GM12878 (cell line): ENCODE measurements at regions not wholly inside any gene's neighbourhood (a gene's known extent, or its start where the extent isn't known, plus 50 kb on each side); places are given as distances from the start of the nearest gene placed in this dataset.

Source experiments
- ATAC-seq: fragments of 200-7000 bp; cut with Tn5 transposase; 3 replicates; pipeline ENCODE4 v1.9.1; 2020; ENCODE audit warnings: mild to moderate bottlenecking, moderate library complexity
- BruUV-seq: library from RNA; stranded (reverse); fragments of 400-500 nt; replicated peaks from 2 replicates; lab custom pipeline; 2021; lab: Mats Ljungman, UMichigan
- CTCF ChIA-PET: fragments of 300-600 bp; sonication (Branson Sonifier 250); formaldehyde crosslinking; extraction: SDS; loops from one replicate; lab custom pipeline; 2021; ENCODE audit warnings: inconsistent platforms; lab: Yijun Ruan, JAX
- POLR2A ChIA-PET: fragments of 350-600 bp; formaldehyde crosslinking; extraction: SDS; loops from one replicate; lab custom pipeline; 2021; ENCODE audit warnings: inconsistent platforms; lab: Charles Lee
- RAD21 ChIA-PET: fragments of 300-600 bp; sonication (Branson Sonifier 250); formaldehyde crosslinking; loops from one replicate; lab custom pipeline; 2023; ENCODE audit warnings: antibody characterized with exemption; ENCODE audit not compliant: unreplicated experiment; lab: Charles Lee
- SMC1A ChIA-PET: fragments of 300-600 bp; sonication (Branson Sonifier 250); formaldehyde crosslinking; loops from one replicate; lab custom pipeline; 2023; ENCODE audit not compliant: unreplicated experiment, uncharacterized antibody; lab: Charles Lee
- DNase-seq: peaks from one replicate; pipeline ENCODE4 v3.0.0-alpha.2; 2011; ENCODE audit warnings: low read depth, low spot score
- FAIRE-seq: peaks from 3 replicates; lab custom pipeline; 2011; peaks lifted over from hg19 to GRCh38; lab: Jason Lieb, UNC
- H2AFZ ChIP-seq: 2 replicates; pipeline ENCODE4 v1.6.0; 2011; ENCODE audit warnings: low read depth, low read length, control low read depth; ENCODE audit not compliant: control insufficient read depth
- H3K27ac ChIP-seq: 2 replicates; pipeline ENCODE4 v1.5.1; 2011; ENCODE audit warnings: control low read depth; ENCODE audit not compliant: control insufficient read depth, insufficient read depth
- H3K27me3 ChIP-seq, 2 experiments: replicated peaks in 1 of 2; 2 replicates each; pipeline versions ENCODE4 v1.6.0 to v1.6.1; 2011; ENCODE audit warnings: low read length in 1 of 2; ENCODE audit not compliant: control insufficient read depth in 2 of 2, insufficient read depth in 2 of 2
- H3K36me3 ChIP-seq, 2 experiments: 2 replicates each; pipeline ENCODE4 v1.5.1; 2011; ENCODE audit warnings: low read length in 1 of 2; ENCODE audit not compliant: control insufficient read depth in 2 of 2, insufficient read depth in 2 of 2
- H3K4me1 ChIP-seq: 2 replicates; pipeline ENCODE4 v1.6.1; 2011; ENCODE audit warnings: mild to moderate bottlenecking, low read length, moderate library complexity, mixed read lengths; ENCODE audit not compliant: control insufficient read depth, insufficient read depth
- H3K4me2 ChIP-seq: 2 replicates; pipeline ENCODE4 v1.6.0; 2011; ENCODE audit warnings: control low read depth; ENCODE audit not compliant: control insufficient read depth, insufficient read depth
- H3K4me3 ChIP-seq: fragments of 200-600 bp; sonication (generic); 2 replicates; pipeline ENCODE4 v1.5.1; 2016
- H3K79me2 ChIP-seq: 2 replicates; pipeline ENCODE4 v1.6.0; 2011; ENCODE audit warnings: low read length; ENCODE audit not compliant: control insufficient read depth, insufficient read depth
- H3K9ac ChIP-seq: 2 replicates; pipeline ENCODE4 v1.8.0; 2011; ENCODE audit warnings: low read length, control low read depth, mixed read lengths; ENCODE audit not compliant: control insufficient read depth, insufficient read depth
- H3K9me3 ChIP-seq: replicated peaks from 3 replicates; pipeline ENCODE4 v1.5.1; 2011; ENCODE audit warnings: mild to moderate bottlenecking, low read length; ENCODE audit not compliant: control insufficient read depth, insufficient read depth
- H4K20me1 ChIP-seq: 2 replicates; pipeline ENCODE4 v1.6.0; 2011; ENCODE audit not compliant: control insufficient read depth, insufficient read depth
- ASH2L ChIP-seq: fragments of 300-600, 200-600 bp; sonication (generic); IDR thresholded peaks from 2 replicates; pipeline ENCODE4 v1.6.1; 2017; ENCODE audit warnings: low read depth, mild to moderate bottlenecking, borderline replicate concordance
- CHD4 ChIP-seq: fragments of 200-600 bp; sonication (generic); IDR thresholded peaks from 2 replicates; pipeline ENCODE4 v1.6.1; 2016; ENCODE audit warnings: mild to moderate bottlenecking
- EZH2 ChIP-seq: IDR thresholded peaks from 2 replicates; pipeline ENCODE4 v1.6.1; 2012; ENCODE audit warnings: low read depth, mild to moderate bottlenecking, control low read depth, inconsistent platforms, low read length, borderline replicate concordance; ENCODE audit not compliant: control insufficient read depth
- MTA2 ChIP-seq: fragments of 450-650 bp; IDR thresholded peaks from 2 replicates; pipeline ENCODE4 v1.6.1; 2016; ENCODE audit warnings: low read depth, mild to moderate bottlenecking, moderate library complexity
- POU2F2 ChIP-seq: IDR thresholded peaks from 3 replicates; pipeline ENCODE4 v1.6.1; 2011; ENCODE audit warnings: low read depth, mild to moderate bottlenecking, low read length, borderline replicate concordance
- RAD51 ChIP-seq: fragments of 450-650 bp; IDR thresholded peaks from 2 replicates; pipeline ENCODE4 v1.6.1; 2016; ENCODE audit warnings: moderate library complexity, mild to moderate bottlenecking, inconsistent platforms
- YY1 ChIP-seq: IDR thresholded peaks from 2 replicates; pipeline ENCODE4 v1.6.1; 2011; ENCODE audit warnings: low read depth, mild to moderate bottlenecking, low read length
- ZBED1 ChIP-seq: IDR thresholded peaks from 2 replicates; pipeline ENCODE4 v1.6.1; 2016; ENCODE audit warnings: borderline replicate concordance
- ZNF384 ChIP-seq: IDR thresholded peaks from 2 replicates; pipeline ENCODE4 v1.6.1; 2012; ENCODE audit warnings: low read depth, mild to moderate bottlenecking, low read length, improper control_type of control experiment, borderline replicate concordance
- WGBS: methylation state at CpG from one replicate; pipeline ENCODE4 v1.1.6; 2016; ENCODE audit warnings: low lambda C conversion rate; ENCODE audit not compliant: insufficient replicate concordance, insufficient coverage; ENCODE audit errors: missing lambda C conversion rate; 5-methylcytosine and 5-hydroxymethylcytosine counted together
- in situ Hi-C: fragments of 300-500 bp; cut with MboI; formaldehyde crosslinking; loops from 9 replicates; pipeline ENCODE4 v1.14.3; 2018; ENCODE audit warnings: mixed read lengths
- intact Hi-C: fragments of 100-400 bp; cut with micrococcal nuclease; formaldehyde crosslinking; loops from one replicate; pipeline ENCODE4 v1.14.2; 2022; ENCODE audit not compliant: unreplicated experiment
- TF ChIP-seq, protein P1 (sequence below): IDR thresholded peaks from 2 replicates; pipeline ENCODE4 v1.6.1; 2012; ENCODE audit warnings: low read depth, low read length, improper control_type of control experiment
- TF ChIP-seq, protein P2 (sequence below): IDR thresholded peaks from 2 replicates; pipeline ENCODE4 v1.6.1; 2011; ENCODE audit warnings: low read depth, low read length, improper control_type of control experiment, borderline replicate concordance
- TF ChIP-seq, protein P3 (sequence below): IDR thresholded peaks from 2 replicates; pipeline ENCODE4 v1.6.1; 2012; ENCODE audit warnings: low read depth, low read length, improper control_type of control experiment

DNA sequence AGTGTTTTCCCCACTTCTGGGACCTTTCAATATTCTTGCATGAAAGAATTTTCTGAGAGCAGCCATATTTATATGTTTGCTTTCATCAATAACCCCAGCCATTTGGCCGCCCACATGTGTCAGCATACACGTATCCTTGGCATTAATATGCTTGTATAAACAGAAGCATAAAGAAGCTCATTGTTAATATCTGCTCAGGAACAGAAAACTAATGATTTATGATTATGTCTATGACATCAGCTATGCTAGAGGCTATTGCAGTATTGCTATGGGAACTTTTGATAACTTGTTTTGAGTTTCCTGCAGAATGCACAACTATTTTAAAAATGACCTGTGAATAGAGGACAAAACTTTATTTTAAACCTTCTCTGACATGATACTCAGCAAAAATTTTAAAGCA, 300.9 kb upstream of the MTPN start:
- ChIA-PET POLR2A (no interaction called here), CTCF (interaction anchor here (1.2 kb wide), 1 partner anchor 10 kb away, joined by 3 read pairs; no protein-coding TSS in a partner anchor), RAD21 (no interaction called here), SMC1A (interaction anchor here (1.6 kb wide), 1 partner anchor 14 kb away, joined by 4 read pairs; no protein-coding TSS in a partner anchor)
- no peak overlapping the region for H3K4me2 ChIP-seq
- H3K27me3 ChIP-seq, result no peaks in the 10 kb centered on the region
- H4K20me1 ChIP-seq, result no peaks in the 10 kb centered on the region
- no TSS peak for BruUV-seq
- H3K9ac ChIP-seq, result no peak overlapping the region
- H3K4me3 ChIP-seq, result no peak overlapping the region
- ATAC-seq (no peak), DNase-seq (no peak), FAIRE-seq (no peak)
- TF ChIP-seq, protein P1, sequence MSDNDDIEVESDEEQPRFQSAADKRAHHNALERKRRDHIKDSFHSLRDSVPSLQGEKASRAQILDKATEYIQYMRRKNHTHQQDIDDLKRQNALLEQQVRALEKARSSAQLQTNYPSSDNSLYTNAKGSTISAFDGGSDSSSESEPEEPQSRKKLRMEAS, result no peak
- TF ChIP-seq, protein P2, sequence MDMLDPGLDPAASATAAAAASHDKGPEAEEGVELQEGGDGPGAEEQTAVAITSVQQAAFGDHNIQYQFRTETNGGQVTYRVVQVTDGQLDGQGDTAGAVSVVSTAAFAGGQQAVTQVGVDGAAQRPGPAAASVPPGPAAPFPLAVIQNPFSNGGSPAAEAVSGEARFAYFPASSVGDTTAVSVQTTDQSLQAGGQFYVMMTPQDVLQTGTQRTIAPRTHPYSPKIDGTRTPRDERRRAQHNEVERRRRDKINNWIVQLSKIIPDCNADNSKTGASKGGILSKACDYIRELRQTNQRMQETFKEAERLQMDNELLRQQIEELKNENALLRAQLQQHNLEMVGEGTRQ, result no peak
- no peak for TF ChIP-seq EZH2
- TF ChIP-seq ASH2L, result no peak
- TF ChIP-seq ZNF384, result no peak
- no peak for TF ChIP-seq MTA2
- no peak for TF ChIP-seq CHD4
- TF ChIP-seq ZBED1, result no peak
- no peak for TF ChIP-seq RAD51
- TF ChIP-seq, protein P3, sequence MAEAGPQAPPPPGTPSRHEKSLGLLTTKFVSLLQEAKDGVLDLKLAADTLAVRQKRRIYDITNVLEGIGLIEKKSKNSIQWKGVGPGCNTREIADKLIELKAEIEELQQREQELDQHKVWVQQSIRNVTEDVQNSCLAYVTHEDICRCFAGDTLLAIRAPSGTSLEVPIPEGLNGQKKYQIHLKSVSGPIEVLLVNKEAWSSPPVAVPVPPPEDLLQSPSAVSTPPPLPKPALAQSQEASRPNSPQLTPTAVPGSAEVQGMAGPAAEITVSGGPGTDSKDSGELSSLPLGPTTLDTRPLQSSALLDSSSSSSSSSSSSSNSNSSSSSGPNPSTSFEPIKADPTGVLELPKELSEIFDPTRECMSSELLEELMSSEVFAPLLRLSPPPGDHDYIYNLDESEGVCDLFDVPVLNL, result no peak
- no peak for TF ChIP-seq YY1
- no peak for TF ChIP-seq POU2F2
- no peak overlapping the region for H3K27ac ChIP-seq
- intact Hi-C loops (no loop called here), in situ Hi-C loops (no loop called here)
- no peaks in the 10 kb centered on the region for H3K79me2 ChIP-seq
- WGBS, result 76% methylated on average over 2 of the region's 2 CpGs
- H3K4me1 ChIP-seq, result no peaks in the 10 kb centered on the region
- H2AFZ ChIP-seq, result no peak overlapping the region
- no peaks in the 10 kb centered on the region for H3K9me3 ChIP-seq
- no peaks in the 10 kb centered on the region for H3K36me3 ChIP-seq
